ENCODE measurements at regions not wholly inside any gene's neighbourhood (a gene's known extent, or its start where the extent isn't known, plus 50 kb on each side); places are given as distances from the start of the nearest gene placed in this dataset.
A peak's percentile ranks its signal among the peaks of the same experiment; 100 is the strongest.

DNA sequence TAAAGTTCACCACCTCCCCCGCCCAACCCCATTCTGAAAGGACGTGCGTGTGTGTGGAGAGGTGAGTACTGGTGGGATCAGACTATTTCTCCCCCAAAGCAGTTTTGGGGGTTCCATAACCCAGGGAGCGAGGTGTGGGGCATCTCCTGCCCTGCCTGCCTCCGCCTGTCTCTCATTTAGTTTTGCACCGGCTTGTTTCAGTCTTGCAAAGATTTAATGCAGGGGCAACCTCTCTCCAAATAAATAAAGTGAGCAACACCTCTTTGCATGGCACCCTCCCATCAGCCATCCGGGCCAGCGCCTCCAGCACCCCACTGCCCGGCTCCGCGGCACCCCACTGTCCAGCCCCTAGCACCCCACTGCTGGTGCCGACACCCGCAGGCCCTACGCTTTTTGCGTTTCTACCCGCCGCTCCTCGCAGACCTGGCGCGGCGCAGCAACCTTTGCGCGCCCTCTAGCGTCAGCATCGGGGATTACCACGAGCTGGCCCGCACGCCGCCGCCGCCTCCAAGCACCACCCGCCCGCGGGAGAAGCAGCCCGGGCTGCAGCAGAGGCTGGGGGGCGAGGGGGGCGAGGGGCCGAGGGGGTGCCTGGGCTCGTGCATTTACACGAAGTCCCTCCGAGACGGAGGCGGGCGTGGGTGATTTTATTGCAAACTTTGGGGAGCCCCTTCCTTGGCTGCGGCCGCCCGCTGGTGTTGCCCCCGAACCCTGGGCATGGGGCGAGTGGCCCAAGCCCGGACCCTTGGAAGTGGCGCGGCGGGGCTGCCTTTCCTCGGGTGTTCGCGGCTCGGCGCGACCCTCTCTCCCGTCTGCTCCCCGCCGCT, 55.8 kb upstream of the VRK1 start:
- peak overlapping the region; percentile 30 for H3K4me3 ChIP-seq (ENCODE audit: low read depth, low read length)
- no peak for DNase-seq (ENCODE audit: low read depth)
- TF ChIP-seq, protein P1, sequence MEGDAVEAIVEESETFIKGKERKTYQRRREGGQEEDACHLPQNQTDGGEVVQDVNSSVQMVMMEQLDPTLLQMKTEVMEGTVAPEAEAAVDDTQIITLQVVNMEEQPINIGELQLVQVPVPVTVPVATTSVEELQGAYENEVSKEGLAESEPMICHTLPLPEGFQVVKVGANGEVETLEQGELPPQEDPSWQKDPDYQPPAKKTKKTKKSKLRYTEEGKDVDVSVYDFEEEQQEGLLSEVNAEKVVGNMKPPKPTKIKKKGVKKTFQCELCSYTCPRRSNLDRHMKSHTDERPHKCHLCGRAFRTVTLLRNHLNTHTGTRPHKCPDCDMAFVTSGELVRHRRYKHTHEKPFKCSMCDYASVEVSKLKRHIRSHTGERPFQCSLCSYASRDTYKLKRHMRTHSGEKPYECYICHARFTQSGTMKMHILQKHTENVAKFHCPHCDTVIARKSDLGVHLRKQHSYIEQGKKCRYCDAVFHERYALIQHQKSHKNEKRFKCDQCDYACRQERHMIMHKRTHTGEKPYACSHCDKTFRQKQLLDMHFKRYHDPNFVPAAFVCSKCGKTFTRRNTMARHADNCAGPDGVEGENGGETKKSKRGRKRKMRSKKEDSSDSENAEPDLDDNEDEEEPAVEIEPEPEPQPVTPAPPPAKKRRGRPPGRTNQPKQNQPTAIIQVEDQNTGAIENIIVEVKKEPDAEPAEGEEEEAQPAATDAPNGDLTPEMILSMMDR (IDR thresholded peaks at IDR 0.05; ENCODE audit: control insufficient read depth, extremely low read depth, insufficient read depth): peak; percentile 98

- no peak for DNase-seq (ENCODE audit: low read depth)
- TF ChIP-seq, protein P1 (IDR thresholded peaks at IDR 0.05; ENCODE audit: control insufficient read depth, extremely low read depth, insufficient read depth): no peak
Observed at GRCh38 chr14:96744262-96744661, 52.9 kb upstream of the VRK1 start.

DNA sequence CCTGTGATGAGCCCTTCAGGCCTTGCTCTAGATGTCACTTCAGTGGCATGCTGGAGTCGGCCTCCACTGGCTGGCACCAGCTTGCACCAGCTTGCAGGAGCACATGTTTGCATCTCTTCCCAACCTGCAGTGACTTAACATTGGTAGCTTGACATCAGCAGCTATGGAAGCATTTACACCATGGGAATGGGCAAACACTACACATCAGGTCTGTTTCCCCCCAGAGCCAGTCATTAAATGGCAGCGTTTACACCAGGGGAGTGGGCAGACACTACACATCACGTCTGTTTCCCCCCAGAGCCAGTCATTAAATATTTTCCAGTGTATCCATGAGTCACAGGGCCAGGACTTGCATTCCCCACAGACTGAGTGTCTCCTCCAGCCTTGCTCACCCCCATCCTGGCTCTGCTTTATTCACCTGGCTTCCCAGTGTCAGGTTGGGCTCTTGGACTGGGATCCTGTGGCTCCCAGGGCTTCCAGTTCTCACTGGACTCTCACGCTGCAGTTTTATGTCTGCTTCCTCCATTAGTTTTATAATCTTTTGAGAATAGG, 51.6 kb upstream of the VRK1 start:
- no peak for DNase-seq (ENCODE audit: low read depth)
- no peak overlapping the region for H3K4me3 ChIP-seq (ENCODE audit: low read depth, low read length)
- TF ChIP-seq, protein P1 (IDR thresholded peaks at IDR 0.05; ENCODE audit: control insufficient read depth, extremely low read depth, insufficient read depth): no peak

More at GRCh38 chr14:96744262-96744661, 52.9 kb upstream of the VRK1 start:
- no peak overlapping the region for H3K4me3 ChIP-seq (ENCODE audit: low read depth, low read length)

DNA sequence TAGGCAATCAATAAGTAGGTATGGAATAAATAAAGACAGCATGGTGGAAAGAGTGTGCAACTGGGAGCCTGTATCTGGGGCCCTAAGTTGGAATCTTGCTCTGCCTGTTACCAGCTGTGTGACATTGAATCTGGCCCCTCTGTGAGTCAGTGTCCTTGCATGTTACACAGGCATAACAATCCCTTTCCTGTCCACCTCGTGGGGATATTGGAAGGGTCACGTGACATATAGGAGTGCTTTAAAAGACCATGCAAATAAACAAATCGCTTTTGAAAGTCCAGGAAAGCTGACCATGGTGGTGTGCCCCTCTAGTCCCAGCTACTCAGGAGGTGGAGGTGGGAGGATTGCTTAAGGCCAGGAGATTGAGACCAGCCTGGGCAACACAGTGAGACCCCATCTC, 51.1 kb upstream of the VRK1 start:
- H3K4me3 ChIP-seq (ENCODE audit: low read depth, low read length): no peak overlapping the region
- TF ChIP-seq, protein P1 (IDR thresholded peaks at IDR 0.05; ENCODE audit: control insufficient read depth, extremely low read depth, insufficient read depth): no peak
- DNase-seq (ENCODE audit: low read depth): no peak

DNA sequence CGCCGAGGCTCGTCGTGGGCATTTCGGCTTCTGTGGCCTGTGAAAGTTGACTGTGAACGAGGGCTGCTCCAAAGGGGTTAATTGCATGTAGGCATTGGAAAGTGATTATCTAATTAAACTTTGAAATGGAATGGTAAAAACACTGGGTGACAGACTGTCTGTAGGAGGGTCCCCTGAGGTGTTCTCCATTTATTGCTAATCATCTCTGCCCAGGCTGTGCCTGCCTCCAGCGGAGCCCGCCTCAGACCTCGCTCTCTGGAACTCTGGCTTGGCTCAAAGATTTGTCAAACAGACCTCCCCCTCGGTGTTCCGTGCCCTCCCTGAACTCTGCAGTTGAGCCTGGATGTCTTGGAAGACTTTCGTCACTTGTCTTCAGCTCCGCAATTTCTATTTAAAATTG, 50.2 kb upstream of the VRK1 start:
- DNase-seq (ENCODE audit: low read depth): no peak
- no peak overlapping the region for H3K4me3 ChIP-seq (ENCODE audit: low read depth, low read length)
- TF ChIP-seq, protein P1 (IDR thresholded peaks at IDR 0.05; ENCODE audit: control insufficient read depth, extremely low read depth, insufficient read depth): no peak

Measured in LNCaP clone FGC (cell line).